CD14-positive monocyte (primary cell): ENCODE measurements at regions not wholly inside any gene's neighbourhood (a gene's known extent, or its start where the extent isn't known, plus 50 kb on each side); places are given as distances from the start of the nearest gene placed in this dataset.

Source experiments
- DNase-seq, 3 donors: peaks; one replicate each; pipeline ENCODE4 v3.0.0-alpha.2; 2011 to 2022
- H2AFZ ChIP-seq: 2 replicates; pipeline ENCODE4 v1.6.0; 2012; ENCODE audit warnings: mild to moderate bottlenecking, low read depth, low read length, inconsistent platforms; ENCODE audit not compliant: insufficient read depth, poor library complexity, severe bottlenecking
- H3K27ac ChIP-seq, 2 donors: 1 replicate in 1 of 2; 2 replicates in 1 of 2; pipeline ENCODE4 v1.5.1; 2012 to 2013; ENCODE audit warnings: low read length in 2 of 2, control low read depth in 1 of 2, inconsistent platforms in 1 of 2, low read depth in 1 of 2, mild to moderate bottlenecking in 1 of 2
- H3K27me3 ChIP-seq, 2 donors: one replicate each; pipeline versions ENCODE4 v1.6.0 to v1.6.1; 2011 to 2013; ENCODE audit warnings: low read length in 2 of 2; ENCODE audit not compliant: control insufficient read depth in 2 of 2, insufficient read depth in 2 of 2
- H3K36me3 ChIP-seq, 2 donors: replicated peaks in 1 of 2; 1 replicate in 1 of 2; 2 replicates in 1 of 2; pipeline versions ENCODE4 v1.5.1 to v1.6.1; 2012 to 2013; ENCODE audit warnings: low read length in 2 of 2, control low read depth in 1 of 2, inconsistent platforms in 1 of 2, mild to moderate bottlenecking in 1 of 2; ENCODE audit not compliant: insufficient read depth in 2 of 2, control insufficient read depth in 1 of 2
- H3K4me1 ChIP-seq, 2 donors: 1 replicate in 1 of 2; 2 replicates in 1 of 2; pipeline versions ENCODE4 v1.5.1 to v1.6.1; 2012 to 2013; ENCODE audit warnings: low read length in 2 of 2, control low read depth in 1 of 2, inconsistent platforms in 1 of 2, mild to moderate bottlenecking in 1 of 2, moderate library complexity in 1 of 2; ENCODE audit not compliant: insufficient read depth in 2 of 2, control insufficient read depth in 1 of 2
- H3K4me2 ChIP-seq: replicated peaks from 2 replicates; pipeline ENCODE3; 2012; ENCODE audit warnings: low read length, moderate library complexity, mild to moderate bottlenecking; ENCODE audit not compliant: poor library complexity, severe bottlenecking; ENCODE audit errors: extremely low read depth
- H3K4me3 ChIP-seq, 3 experiments: fragments of 200-600 bp in 1 of 3; sonication (generic) in 1 of 3; replicated peaks in 1 of 3; 1 replicate in 2 of 3; 2 replicates in 1 of 3; pipeline ENCODE4 v1.5.1; 2011 to 2013; ENCODE audit warnings: low read length in 3 of 3, mild to moderate bottlenecking in 3 of 3, control low read depth in 2 of 3, low read depth in 2 of 3, inconsistent platforms in 1 of 3, moderate library complexity in 1 of 3
- H3K79me2 ChIP-seq: 2 replicates; pipeline ENCODE4 v1.6.0; 2012; ENCODE audit warnings: mild to moderate bottlenecking, control low read depth, inconsistent platforms, low read length, moderate library complexity; ENCODE audit not compliant: insufficient read depth
- H3K9ac ChIP-seq: 2 replicates; pipeline ENCODE4 v1.6.0; 2017; ENCODE audit warnings: low read length, mild to moderate bottlenecking; ENCODE audit not compliant: insufficient read depth, poor library complexity, severe bottlenecking
- H3K9me3 ChIP-seq, 2 donors: replicated peaks in 1 of 2; 1 replicate in 1 of 2; 2 replicates in 1 of 2; pipeline versions ENCODE4 v1.5.1 to v1.6.1; 2012 to 2013; ENCODE audit warnings: low read length in 2 of 2, control low read depth in 1 of 2; ENCODE audit not compliant: control insufficient read depth in 1 of 2, insufficient read depth in 1 of 2
- H4K20me1 ChIP-seq: 2 replicates; pipeline ENCODE4 v1.6.0; 2012; ENCODE audit warnings: mild to moderate bottlenecking, low read length, control low read depth, moderate library complexity; ENCODE audit not compliant: insufficient read depth
- H3K27ac Mint-ChIP-seq, 7 donors: one replicate each; pipeline ENCODE4 v1.8.0; 2020; ENCODE audit warnings: mild to moderate bottlenecking in 7 of 7, mixed read lengths in 7 of 7, moderate library complexity in 6 of 7, inconsistent platforms in 2 of 7
- H3K27me3 Mint-ChIP-seq, 3 donors: one replicate each; pipeline ENCODE4 v1.8.0; 2021 to 2022; ENCODE audit warnings: low read depth in 3 of 3, mild to moderate bottlenecking in 3 of 3, mixed read lengths in 3 of 3, moderate library complexity in 3 of 3, inconsistent platforms in 1 of 3
- H3K36me3 Mint-ChIP-seq, 2 donors: one replicate each; pipeline ENCODE4 v1.8.0; 2020; ENCODE audit warnings: mixed read lengths in 2 of 2, inconsistent platforms in 1 of 2, mild to moderate bottlenecking in 1 of 2
- H3K4me1 Mint-ChIP-seq: one replicate; pipeline ENCODE4 v1.8.0; 2020; ENCODE audit warnings: mild to moderate bottlenecking, mixed read lengths
- H3K4me3 Mint-ChIP-seq, 2 donors: one replicate each; pipeline ENCODE4 v1.8.0; 2020; ENCODE audit warnings: mild to moderate bottlenecking in 2 of 2, mixed read lengths in 2 of 2, moderate library complexity in 1 of 2
- H3K9me3 Mint-ChIP-seq, 7 donors: one replicate each; pipeline ENCODE4 v1.8.0; 2020 to 2022; ENCODE audit warnings: mixed read lengths in 7 of 7, mild to moderate bottlenecking in 6 of 7, moderate library complexity in 6 of 7, inconsistent platforms in 2 of 7
- WGBS: methylation state at CpG from one replicate; pipeline ENCODE4 v1.1.5; 2013; ENCODE audit warnings: missing lambda C conversion rate; ENCODE audit not compliant: insufficient coverage; 5-methylcytosine and 5-hydroxymethylcytosine counted together
- intact Hi-C, 2 donors: fragments of 100-400 bp; cut with micrococcal nuclease; formaldehyde crosslinking; loops; one replicate each; pipeline versions ENCODE4 v1.15.0 to v1.15.1; 2023
- TF ChIP-seq, protein P1 (sequence below): fragments of 200-600 bp; IDR thresholded peaks from one replicate; pipeline ENCODE4 v1.8.0; 2022; ENCODE audit warnings: antibody characterized with exemption, mild to moderate bottlenecking

DNA sequence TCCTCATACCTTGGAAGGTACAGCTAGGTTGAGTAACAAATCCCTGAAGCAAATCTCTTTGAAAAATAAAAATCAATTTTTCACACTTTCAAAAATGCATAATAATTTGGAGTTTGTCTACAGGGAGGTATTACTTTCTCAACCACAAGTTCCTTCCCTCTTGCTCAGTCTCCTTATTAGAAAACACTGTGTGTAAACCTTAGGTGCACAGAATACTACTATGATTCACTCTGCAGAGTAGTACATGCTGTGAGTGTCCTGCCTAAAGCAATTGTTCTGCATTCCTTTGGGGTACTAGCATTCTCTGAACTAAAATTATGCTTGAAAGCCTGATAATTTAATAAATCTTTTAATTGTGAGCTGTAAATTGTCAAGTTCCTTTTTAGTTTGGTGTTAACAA, 115.9 kb upstream of the EPHA3 start:
- DNase-seq, result no peak
- no peak overlapping the region for H3K27ac ChIP-seq
- Mint-ChIP-seq H3K27ac (no peak overlapping the region), H3K9me3 (peaks cover 0 to 3% (median 2%) of the 10 kb centered on the region in 7 donors), H3K4me1 (no peaks in the 10 kb centered on the region), H3K27me3 (peaks cover 0 to 1% (median 0%) of the 10 kb centered on the region in 3 donors), H3K36me3 (no peaks in the 10 kb centered on the region), H3K4me3 (no peak overlapping the region)
- H3K36me3 ChIP-seq, result no peaks in the 10 kb centered on the region
- no peaks in the 10 kb centered on the region for H3K27me3 ChIP-seq
- no peaks in the 10 kb centered on the region for H4K20me1 ChIP-seq
- H3K4me2 ChIP-seq, result no peak overlapping the region
- no peak overlapping the region for H3K4me3 ChIP-seq
- H3K4me1 ChIP-seq, result no peaks in the 10 kb centered on the region
- H3K79me2 ChIP-seq, result no peaks in the 10 kb centered on the region
- no peak overlapping the region for H3K9ac ChIP-seq
- H2AFZ ChIP-seq, result no peak overlapping the region
- TF ChIP-seq, protein P1, sequence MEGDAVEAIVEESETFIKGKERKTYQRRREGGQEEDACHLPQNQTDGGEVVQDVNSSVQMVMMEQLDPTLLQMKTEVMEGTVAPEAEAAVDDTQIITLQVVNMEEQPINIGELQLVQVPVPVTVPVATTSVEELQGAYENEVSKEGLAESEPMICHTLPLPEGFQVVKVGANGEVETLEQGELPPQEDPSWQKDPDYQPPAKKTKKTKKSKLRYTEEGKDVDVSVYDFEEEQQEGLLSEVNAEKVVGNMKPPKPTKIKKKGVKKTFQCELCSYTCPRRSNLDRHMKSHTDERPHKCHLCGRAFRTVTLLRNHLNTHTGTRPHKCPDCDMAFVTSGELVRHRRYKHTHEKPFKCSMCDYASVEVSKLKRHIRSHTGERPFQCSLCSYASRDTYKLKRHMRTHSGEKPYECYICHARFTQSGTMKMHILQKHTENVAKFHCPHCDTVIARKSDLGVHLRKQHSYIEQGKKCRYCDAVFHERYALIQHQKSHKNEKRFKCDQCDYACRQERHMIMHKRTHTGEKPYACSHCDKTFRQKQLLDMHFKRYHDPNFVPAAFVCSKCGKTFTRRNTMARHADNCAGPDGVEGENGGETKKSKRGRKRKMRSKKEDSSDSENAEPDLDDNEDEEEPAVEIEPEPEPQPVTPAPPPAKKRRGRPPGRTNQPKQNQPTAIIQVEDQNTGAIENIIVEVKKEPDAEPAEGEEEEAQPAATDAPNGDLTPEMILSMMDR, result no peak
- no peaks in the 10 kb centered on the region for H3K9me3 ChIP-seq
- intact Hi-C loops, result no loop called here

- H3K36me3 ChIP-seq, result no peaks in the 10 kb centered on the region
- no peak overlapping the region for H2AFZ ChIP-seq
- WGBS, result 79% methylated on average over 2 of the region's 3 CpGs
Observed at GRCh38 chr3:88996691-88997090, 110.7 kb upstream of the EPHA3 start.

More at GRCh38 chr3:88996691-88997090, 110.7 kb upstream of the EPHA3 start:
- Histone ChIP-seq H3K27me3 (no peaks in the 10 kb centered on the region), H3K79me2 (no peaks in the 10 kb centered on the region), H3K4me3 (no peak overlapping the region), H4K20me1 (no peaks in the 10 kb centered on the region), H3K27ac (no peak overlapping the region), H3K9ac (no peak overlapping the region), H3K4me2 (no peak overlapping the region), H3K9me3 (peaks cover 0 to 9% of the 10 kb centered on the region in 2 donors), H3K4me1 (no peaks in the 10 kb centered on the region)
- Mint-ChIP-seq H3K27me3 (peaks cover 0 to 2% (median 0%) of the 10 kb centered on the region in 3 donors), H3K4me1 (no peaks in the 10 kb centered on the region), H3K36me3 (no peaks in the 10 kb centered on the region), H3K9me3 (peaks cover 0 to 11% (median 2%) of the 10 kb centered on the region in 7 donors), H3K27ac (no peak overlapping the region), H3K4me3 (no peak overlapping the region)
- intact Hi-C loops, result no loop called here
- TF ChIP-seq, protein P1, result no peak
- DNase-seq, result no peak
